GM18520 (cell line): ENCODE measurements at regions not wholly inside any gene's neighbourhood (a gene's known extent, or its start where the extent isn't known, plus 50 kb on each side); places are given as distances from the start of the nearest gene placed in this dataset.
"Not testable (repeated sequence)": the region's sequence is repeated elsewhere in the genome, so short reads cannot be mapped to it uniquely, and the experiment has no call there.

Experiments
- ATAC-seq: cut with Tn5 transposase; IDR thresholded peaks from one replicate; pipeline ENCODE4 v1.9.1; 2021; ENCODE audit not compliant: unreplicated experiment

DNA sequence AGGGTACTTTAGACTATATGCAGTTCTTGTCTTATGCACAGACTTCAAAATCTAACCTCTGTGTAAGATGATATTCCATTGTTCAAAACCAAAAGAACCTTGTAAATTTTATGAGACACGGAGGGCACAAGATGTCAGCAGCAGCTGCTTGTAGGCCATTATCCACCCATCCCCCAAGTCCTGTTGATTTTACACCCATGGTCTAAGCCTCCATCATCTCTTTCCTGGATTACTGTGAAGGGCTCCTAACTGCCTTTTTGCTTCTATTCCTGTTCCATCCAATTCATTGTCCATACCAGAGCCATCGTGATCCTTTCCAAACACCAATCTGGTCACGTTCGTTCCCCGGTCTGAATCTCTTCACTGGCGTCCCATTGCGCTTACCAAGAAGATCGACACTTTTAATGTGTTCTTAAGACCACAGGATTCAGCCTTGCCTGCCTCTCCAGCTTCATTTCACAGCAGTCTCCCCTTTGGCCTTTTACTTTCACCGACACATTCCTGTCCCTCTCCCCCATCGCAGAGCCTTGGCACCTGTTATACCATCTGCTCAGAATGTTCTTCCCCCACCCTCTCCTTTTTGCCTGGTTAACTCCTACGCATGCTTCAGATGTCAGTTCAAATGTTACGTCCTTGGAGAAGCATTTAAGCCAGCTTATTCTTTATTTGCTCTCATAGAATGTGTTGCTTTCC, 107.3 kb upstream of the POU3F1 start:
- no peak for ATAC-seq

DNA sequence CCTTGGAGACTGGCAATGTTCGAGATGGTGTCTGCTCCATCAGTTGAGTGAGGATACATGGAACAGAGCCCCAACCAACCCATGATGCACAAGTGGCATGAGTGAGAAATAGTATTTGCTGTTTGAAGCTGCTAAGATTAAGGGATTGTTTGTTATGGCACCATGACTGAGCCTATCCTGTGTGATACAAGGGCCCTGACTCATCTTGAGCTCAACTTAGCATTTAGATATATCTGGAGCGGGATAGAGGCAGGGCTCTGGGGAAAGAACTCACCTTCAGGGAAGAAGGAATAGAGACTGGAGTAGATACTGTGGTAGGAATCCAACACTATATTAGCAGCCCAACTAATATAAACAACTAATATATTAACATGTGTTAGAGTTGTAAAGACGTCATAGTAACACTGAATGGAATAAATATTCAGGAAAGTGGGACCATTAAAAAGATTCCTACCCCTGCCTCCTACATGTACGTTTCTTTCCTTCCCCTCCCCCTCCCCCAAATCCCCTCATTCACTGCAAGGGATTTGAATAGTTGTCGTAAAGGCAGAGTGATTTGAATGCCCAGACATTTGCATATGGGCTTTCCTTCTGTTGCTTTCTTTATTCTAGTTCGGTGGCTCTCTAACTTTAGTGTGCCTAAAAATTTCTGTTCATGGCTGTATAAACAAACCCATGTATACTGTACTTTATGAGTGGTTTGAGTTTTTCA, 106.6 kb upstream of the POU3F1 start:
- ATAC-seq, result no peak

DNA sequence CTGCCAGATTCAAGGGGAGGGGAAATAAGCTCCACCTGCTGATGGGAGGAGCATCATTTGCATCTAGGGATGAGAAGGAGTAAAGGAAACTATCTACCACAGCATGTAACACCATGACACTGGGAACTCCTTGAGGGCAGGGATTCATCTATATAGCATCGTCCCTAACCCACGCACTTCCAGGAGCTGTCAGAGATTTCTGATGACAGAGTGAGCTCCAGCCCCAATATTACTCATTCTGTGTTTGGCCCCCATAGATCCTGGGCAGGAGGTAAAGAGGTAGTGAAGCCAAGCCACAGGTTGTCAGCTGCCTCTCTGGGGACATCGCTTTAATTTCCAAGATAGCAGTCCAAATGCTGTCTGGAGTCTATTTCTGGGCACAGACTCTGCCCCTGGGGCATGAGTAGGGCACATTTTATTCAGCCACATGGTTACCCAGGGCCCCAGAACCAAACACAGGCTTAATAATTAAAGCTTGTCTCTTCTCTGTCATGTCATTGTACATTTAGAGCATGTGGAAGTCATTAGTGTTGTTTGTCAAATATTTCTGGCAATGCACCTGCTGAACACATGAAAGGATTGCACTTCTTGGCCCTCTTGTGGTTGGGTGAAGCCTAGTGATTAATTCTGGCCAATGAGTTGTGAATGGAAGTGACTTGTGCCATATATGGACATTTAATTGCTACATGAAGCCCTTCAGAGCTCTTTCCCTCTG, 105.9 kb upstream of the POU3F1 start:
- no peak for ATAC-seq

DNA sequence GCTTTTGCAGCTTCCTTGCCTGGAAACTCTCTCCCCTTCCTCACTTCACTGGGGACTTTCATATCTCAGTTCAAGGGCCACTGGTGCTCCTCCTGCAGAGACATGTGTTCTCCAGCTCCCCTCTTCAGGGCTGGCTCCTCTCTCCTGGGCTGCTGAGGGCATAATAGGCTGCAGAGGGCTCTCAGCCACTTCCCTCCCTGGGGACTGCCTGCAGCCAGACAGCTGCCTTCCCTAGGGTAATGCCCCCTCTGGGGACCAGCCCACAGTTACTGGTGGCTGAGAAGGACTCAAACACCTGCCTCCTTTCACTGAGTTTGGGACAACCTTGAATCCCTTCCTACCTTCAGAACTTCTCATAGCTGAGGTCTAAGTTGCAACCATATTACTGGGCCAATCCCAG, 104.8 kb upstream of the POU3F1 start:
- no peak for ATAC-seq

DNA sequence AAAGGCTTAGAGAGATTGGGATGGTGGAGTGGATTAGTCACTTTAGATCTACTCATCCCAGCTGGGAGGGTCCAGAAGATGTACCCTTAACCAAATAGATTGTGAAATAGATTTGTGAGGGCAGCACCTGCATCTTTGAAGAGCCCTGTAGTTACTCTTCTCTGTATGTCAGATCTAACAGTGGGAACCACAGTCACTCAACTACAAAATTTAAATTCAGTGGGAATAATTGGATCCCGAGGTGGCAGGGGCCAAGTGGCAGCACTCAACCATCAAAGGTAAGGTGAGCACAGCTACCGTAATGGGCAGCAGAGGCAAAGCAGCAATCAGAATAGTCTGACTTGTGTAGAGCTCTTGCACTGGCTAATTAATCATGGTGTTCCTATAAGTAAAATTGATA, 99.5 kb upstream of the POU3F1 start:
- not testable (repeated sequence) for ATAC-seq

DNA sequence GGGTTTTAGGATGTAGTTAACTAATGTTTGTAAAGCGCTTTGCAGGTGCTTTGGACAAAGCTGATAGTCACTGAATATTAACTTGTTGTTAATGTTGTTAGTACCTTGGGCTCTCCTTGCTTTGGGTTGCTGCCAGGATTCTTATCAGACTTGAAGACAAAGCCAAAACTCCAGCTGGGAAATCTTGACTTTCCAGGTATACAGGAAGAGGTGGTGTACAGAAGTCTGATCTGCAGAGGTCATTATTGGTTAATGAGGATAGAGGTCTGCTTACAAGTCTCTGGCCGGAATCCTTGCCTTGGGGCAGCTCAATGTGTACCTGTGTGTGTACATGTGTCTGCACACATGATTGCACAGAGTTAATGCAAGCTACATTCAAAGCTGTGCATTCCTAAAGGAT, 96.0 kb upstream of the POU3F1 start:
- no peak for ATAC-seq

DNA sequence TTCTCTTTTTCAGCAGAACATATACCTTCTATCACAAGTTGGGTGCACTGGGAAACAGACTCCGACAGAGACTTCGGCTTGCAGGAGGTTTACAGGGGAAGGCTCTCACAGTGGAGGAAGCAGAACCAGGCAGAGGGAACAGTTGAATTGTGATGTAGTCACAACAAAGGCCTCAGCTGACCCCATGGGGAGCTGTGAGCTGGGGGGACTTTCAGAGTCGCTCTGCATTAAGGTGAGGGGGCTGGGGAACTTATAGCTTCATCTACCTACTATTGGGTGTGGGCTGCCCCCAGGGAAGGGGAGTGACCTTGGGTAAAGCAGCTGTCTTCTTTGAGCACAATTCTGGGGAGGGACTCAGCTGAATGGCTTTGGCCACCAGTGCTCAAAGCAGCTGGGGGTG, 94.9 kb upstream of the POU3F1 start:
- ATAC-seq, result no peak

DNA sequence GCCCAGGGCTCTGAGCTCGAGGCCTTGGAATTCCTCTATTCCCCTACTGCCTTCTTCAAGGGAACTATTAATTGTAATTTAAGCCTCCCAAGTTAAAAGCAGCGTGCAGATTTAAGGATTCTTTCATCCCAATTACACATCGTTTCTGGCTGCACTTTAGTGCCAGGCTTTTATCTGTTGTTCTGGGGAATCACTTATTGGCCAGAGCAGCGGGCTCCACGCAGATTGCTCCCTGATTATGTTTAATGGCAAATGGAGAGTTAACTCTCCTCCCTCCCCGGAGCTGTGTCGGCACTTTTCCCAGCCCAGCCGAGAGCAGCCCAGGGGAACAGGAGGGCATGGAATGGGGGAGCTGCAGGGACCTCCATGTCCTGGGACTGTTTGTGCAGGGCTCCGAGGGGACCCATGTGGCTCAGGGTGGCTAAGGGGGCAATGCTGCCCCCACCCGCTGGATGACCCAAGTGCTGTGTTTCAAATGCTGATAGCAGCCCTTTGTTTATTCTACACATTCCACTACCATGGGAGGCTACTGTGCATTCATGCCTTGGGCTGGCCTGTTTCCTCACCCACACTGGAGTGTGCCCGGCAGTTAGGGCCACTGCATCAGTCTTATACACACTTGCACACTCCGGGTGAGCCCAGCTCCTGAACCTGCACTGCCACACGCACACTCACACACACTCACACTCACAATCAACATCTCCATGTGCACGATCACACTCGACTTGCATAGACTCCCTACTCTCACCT, 93.3 kb upstream of the POU3F1 start:
- no peak for ATAC-seq

DNA sequence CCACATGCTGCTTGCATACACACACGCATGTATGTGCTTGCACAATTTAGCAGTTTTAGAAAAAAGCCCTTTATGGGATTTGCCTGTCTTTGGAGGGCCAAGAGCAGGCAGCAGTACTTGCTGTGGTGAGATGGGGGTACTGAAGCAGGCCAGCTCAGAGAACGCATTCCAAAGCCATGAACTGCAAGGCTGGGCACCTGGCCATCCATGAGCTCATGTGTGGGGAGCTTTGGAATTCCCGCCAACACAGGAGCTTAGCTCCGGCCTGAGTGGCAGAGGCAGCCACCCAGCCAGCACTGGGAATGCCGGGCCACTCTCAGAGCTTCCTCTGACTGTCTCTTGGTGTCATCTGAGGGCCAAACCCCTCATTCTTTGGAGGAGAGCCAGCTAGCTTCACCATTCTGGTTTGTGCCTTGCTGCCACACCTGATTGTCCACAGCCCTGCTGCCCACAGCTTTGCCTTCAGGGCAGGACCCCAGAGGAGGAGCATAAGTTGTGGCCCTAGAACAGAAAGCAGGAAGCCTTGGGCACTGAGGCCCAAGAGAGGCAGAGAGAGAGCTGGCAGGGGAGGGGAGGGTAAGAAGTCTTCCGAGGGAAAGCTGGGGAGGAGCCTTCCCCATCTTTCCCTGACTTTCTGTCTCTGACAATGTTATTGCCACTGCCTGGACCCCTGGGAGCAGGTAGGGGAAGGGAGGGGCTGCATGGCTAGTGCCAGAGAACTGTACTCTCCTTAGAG, 92.1 kb upstream of the POU3F1 start:
- ATAC-seq, result no peak

DNA sequence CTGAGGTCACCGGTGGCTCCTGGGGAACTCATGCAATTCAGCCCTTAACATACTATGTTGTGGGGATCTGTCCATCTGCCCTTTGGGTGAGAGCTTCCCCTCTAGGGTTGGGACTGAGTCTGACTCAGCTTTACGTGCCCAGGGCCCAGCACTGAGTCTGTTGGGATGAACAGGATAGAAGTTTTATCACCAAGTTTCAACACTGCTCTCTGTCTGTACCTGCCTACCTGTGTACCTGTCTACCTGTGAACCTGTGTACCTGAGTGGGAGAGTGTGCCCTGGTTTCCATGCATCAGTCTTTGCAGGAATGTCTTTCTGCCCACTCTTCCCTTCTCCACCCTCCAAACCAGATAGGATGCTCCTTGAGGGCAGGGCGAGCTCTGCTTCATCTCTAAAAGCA, 90.6 kb upstream of the POU3F1 start:
- no peak for ATAC-seq

DNA sequence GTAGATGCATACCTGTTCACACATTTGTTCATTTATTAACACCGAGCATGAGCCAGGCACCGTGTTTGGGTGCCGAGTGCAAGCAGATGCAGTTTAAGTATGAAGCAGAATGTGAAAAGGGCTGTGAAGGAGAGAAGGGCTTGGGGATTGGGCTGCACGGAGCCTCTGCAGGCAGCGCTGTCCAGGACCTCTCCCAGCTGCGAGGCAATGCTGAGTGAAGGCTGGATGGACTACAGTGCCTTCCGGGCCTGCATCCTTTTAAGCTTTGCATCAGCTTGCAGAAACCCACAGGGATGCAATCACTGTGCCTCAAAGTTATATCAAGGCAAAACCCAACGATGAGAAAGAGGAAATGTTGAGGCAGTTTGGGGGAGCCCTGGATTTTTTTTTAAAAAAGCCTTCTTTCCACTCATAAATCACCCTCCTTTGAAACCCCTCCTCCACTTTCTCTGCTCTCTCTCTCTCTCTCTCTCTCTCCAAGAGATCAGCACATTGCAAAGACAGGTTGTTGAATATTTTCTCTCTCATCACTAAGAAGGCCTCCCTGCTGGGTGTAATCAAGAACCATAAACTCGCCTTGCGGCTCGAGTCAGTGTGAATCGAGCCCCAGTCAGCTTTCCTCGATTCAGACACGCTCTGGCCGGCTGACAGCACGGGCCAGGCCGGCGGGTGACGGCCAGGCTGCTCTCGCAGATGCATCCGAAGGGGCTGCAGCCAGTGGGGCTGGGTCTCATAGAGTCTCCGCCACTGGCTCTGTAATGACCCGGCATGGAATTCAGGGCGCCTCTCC, 89.2 kb upstream of the POU3F1 start:
- no peak for ATAC-seq

DNA sequence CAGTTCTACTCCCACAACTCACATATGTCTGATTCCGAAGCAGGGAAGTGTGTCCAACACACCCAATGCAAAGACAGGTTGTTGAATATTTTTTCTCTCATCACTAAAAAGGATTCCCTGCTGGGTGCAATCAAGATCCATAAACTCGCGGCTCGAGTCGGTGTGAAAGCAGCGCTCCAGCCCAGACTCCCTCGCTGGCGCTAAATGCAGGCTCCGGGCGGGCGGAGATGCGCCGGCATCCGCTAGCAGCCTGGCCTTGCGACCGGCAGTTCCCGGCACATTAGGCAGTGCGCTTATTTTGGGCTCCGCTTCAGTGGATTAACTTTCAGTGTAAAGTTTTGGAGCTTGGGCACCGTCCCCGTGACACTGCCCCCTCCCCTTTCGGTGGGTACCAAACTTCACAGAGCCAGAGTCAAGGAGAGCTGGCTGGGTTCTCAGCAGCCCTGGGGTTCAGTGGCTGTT, 87.7 kb upstream of the POU3F1 start:
- no peak for ATAC-seq

DNA sequence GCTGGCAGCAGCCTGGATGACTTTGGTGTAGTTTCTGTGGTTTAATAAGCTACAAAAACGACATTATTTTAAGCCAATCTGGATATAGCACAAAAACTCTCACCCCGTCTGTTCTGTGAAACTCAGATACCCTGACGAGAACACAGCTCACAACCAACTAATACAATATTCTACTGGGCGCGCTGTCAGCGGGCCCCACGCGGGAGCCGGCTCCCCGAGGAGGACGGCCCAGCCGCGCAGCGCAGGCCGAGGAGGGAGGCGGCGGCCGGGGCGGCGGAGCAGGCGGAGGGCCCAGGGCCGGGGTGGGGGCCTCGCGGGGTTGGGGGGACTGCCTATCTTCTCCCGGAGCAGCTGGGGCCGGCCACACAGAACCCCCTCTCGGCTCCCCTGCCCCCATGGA, 87.2 kb upstream of the POU3F1 start:
- no peak for ATAC-seq

DNA sequence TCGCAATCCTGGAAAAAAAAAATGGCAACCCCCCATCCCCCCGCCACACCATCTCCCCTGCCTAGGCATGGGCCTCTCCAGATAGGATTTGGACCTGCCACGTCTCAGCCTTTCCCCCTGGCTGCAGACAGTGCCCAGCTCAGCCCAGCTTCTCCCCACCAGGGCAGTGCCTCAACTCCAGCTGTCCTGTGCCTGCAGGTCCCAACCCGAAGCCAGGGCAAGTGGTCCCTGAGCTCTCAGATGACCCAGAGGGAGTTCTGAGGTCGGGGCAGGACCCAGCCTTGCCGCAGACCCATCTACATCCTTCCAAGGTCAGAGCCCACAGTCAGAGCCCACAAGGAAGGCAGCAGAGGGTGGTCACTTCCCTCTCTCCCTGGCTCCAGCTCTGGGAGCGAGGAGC, 86.7 kb upstream of the POU3F1 start:
- no peak for ATAC-seq

DNA sequence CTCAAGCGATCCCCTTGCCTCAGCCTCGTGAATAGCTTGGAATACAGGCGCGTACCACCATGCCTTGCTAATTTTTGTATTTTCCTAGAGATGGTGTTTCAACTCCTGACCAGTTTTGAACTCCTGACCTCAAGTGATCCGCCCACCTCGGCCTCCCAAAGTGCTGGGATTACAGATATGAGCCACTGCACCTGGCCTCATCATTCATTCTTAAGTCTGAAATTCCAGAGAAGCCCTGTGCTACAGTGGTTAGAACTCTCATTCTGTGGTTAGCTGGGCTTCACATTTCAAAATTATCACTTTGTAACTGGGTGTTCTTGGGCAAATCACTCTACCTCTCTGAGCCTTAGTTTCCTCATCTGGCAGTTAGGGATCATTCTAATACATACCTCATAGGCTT, 86.1 kb upstream of the POU3F1 start:
- no peak for ATAC-seq

DNA sequence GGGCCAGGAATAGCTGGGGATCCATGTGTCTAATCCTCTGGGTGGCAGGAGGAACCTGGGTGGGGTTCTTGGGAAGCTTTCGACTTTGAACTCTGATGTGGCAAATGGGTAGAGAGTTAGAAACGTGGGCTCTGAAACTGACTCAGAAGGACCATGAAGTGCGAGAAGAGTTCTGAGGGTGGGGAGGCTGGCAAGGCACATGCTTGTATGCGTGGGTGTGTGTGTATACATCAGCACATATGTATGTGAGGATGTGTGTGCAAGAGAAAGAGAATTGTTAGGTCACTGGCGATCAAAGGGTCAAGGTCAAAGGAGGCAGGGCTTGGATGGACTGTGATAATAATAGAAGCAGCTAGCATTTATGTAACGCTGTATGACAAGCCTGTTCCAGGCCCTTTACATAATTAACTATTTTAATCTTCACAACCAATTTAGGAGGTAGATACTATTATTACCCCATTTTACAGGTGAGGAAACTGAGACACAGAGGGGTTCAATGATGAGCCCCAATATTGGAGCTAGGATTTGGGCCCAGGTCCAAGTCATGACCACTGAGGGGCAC, 84.5 kb upstream of the POU3F1 start:
- ATAC-seq, result no peak

DNA sequence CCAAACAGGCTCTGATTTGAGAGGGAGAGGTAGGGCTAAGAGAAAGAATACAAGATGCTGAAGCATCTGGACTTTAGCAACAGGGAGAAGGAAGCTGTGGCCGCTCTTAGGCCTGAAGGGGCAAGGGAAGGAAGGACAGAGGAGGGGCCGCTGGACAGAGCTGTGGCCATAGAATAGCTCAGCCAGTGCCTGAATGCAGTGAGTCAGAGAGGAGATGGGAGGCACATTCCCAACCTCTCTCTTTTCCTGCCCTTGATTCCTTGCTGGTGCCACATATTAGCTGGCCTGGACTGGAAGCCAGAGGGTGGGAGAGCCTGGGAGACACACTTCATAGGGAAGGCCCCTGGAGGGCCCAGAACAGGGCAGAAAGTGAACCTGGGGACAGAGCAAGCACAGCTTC, 83.4 kb upstream of the POU3F1 start:
- no peak for ATAC-seq

DNA sequence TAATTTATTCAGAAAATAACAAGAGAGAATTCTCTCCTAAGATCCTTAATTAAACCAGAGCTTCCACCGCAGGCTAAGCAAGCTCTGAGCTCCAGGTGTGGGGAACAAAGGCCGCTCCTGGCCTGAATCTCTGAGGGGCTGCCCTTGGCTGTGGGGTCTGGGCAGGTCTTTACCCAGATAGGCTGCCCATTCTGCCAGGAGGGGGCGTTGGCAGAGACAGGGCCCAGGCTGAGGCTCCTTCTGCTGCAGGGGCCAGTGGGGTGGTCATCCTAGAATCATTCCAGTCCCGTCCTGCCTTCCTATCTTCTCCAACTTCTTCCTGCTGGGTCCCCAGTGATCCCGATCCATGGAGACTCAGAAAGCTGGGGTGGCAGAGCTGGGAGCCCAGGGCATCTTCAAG, 82.9 kb upstream of the POU3F1 start:
- no peak for ATAC-seq

DNA sequence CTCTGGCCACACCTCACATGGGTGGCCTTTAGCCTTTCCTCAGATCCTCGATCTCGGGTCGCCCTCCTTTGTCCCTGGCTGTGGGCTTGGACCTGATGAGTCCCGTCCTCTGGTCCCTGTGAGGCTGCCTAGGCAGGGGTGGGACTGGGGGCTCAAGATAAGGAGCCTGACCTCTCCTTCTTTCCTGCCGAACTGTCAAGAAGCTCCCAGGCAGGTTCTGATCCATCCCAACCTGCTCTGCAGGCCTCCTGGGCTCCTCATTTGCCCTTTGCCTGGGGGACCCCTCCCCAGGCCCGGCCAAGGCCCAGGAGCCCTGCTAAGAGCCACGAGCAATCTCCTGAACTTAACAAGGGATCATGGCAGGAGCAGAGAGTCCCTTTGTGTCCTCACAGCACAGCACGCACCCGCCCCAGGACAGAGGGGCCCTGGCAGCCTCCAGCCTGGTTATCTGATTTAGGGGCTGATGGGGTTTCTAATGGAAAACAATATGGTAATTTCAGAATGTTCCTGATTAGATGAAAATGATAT, 82.4 kb upstream of the POU3F1 start:
- no peak for ATAC-seq
